Endodermal cell (in vitro differentiated cells): ENCODE measurements at regions not wholly inside any gene's neighbourhood (a gene's known extent, or its start where the extent isn't known, plus 50 kb on each side); places are given as distances from the start of the nearest gene placed in this dataset.

Source experiments
- DNase-seq: peaks from one replicate; pipeline ENCODE4 v3.0.0-alpha.2; 2017
- H3K27ac ChIP-seq: 2 replicates; pipeline ENCODE4 v1.5.1; 2013; ENCODE audit warnings: mild to moderate bottlenecking, low read depth, low read length, moderate library complexity
- H3K27me3 ChIP-seq: 2 replicates; pipeline ENCODE4 v1.6.1; 2013; ENCODE audit warnings: mild to moderate bottlenecking, low read length, moderate library complexity; ENCODE audit not compliant: insufficient read depth, control insufficient read depth, poor library complexity, severe bottlenecking
- H3K36me3 ChIP-seq: 2 replicates; pipeline ENCODE4 v1.7.0; 2013; ENCODE audit warnings: mild to moderate bottlenecking, low read length, moderate library complexity; ENCODE audit not compliant: control insufficient read depth, insufficient read depth
- H3K4me1 ChIP-seq: one replicate; pipeline ENCODE4 v1.7.0; 2013; ENCODE audit warnings: low read length; ENCODE audit not compliant: control insufficient read depth, insufficient read depth
- H3K4me3 ChIP-seq: 2 replicates; pipeline ENCODE4 v1.5.1; 2013; ENCODE audit warnings: mild to moderate bottlenecking, low read length, moderate library complexity
- H3K9ac ChIP-seq: 2 replicates; pipeline ENCODE4 v1.6.1; 2013; ENCODE audit warnings: mild to moderate bottlenecking, low read length, moderate library complexity; ENCODE audit not compliant: poor library complexity, severe bottlenecking; ENCODE audit errors: extremely low read depth
- H3K9me3 ChIP-seq: 2 replicates; pipeline ENCODE4 v1.6.1; 2013; ENCODE audit warnings: mild to moderate bottlenecking, low read length, moderate library complexity; ENCODE audit not compliant: control insufficient read depth
- H3K27ac Mint-ChIP-seq: 2 replicates; pipeline ENCODE4 v1.8.0; 2020; ENCODE audit warnings: mixed read lengths
- H3K27me3 Mint-ChIP-seq: 2 replicates; pipeline ENCODE4 v1.8.0; 2021; ENCODE audit warnings: mild to moderate bottlenecking, mixed read lengths; ENCODE audit not compliant: insufficient read depth
- H3K36me3 Mint-ChIP-seq: 2 replicates; pipeline ENCODE4 v1.8.0; 2020; ENCODE audit warnings: low read depth, mixed read lengths
- H3K4me1 Mint-ChIP-seq: 2 replicates; pipeline ENCODE4 v1.8.0; 2020; ENCODE audit warnings: mixed read lengths
- H3K4me3 Mint-ChIP-seq: 2 replicates; pipeline ENCODE4 v1.8.0; 2020; ENCODE audit warnings: mild to moderate bottlenecking, moderate library complexity, mixed read lengths
- H3K9me3 Mint-ChIP-seq: 2 replicates; pipeline ENCODE4 v1.8.0; 2020; ENCODE audit warnings: mild to moderate bottlenecking, mixed read lengths
- CTCF ChIP-seq: fragments of 200-600 bp; sonication (generic); conservative IDR thresholded peaks from 2 replicates; pipeline ENCODE4 v1.5.0; 2021; ENCODE audit warnings: antibody characterized with exemption, mild to moderate bottlenecking
- WGBS, 2 experiments: methylation state at CpG; one replicate each; pipeline versions ENCODE4 v1.1.5 to v1.1.7; 2013; ENCODE audit warnings: missing lambda C conversion rate in 2 of 2, mixed read lengths in 1 of 2; ENCODE audit not compliant: insufficient coverage in 1 of 2, insufficient read length in 1 of 2; 5-methylcytosine and 5-hydroxymethylcytosine counted together

GRCh38 chr16:35192993-35193392, 1733.6 kb downstream of the TP53TG3F start:
- H3K4me3 ChIP-seq = no peak overlapping the region
- Mint-ChIP-seq H3K9me3 (peaks cover 77% of the 10 kb centered on the region), H3K27ac (no peak overlapping the region), H3K4me3 (no peak overlapping the region), H3K36me3 (no peaks in the 10 kb centered on the region), H3K4me1 (no peaks in the 10 kb centered on the region), H3K27me3 (no peaks in the 10 kb centered on the region)
- H3K36me3 ChIP-seq = no peaks in the 10 kb centered on the region
- TF ChIP-seq CTCF = no peak
- peaks cover 72% of the 10 kb centered on the region for H3K9me3 ChIP-seq
- DNase-seq = no peak
- H3K27ac ChIP-seq = no peak overlapping the region
- H3K4me1 ChIP-seq = no peaks in the 10 kb centered on the region
- H3K9ac ChIP-seq = no peak overlapping the region
- 91% methylated on average over 4 of the region's 4 CpGs; no CpG with 5 or more reads in 1 of the 2 experiments for WGBS, 2 experiments
- H3K27me3 ChIP-seq = no peaks in the 10 kb centered on the region

- no peak for DNase-seq
- Mint-ChIP-seq H3K27me3 (no peaks in the 10 kb centered on the region), H3K36me3 (no peaks in the 10 kb centered on the region), H3K4me1 (no peaks in the 10 kb centered on the region), H3K9me3 (peaks cover 77% of the 10 kb centered on the region), H3K4me3 (no peak overlapping the region), H3K27ac (no peak overlapping the region)
- H3K9ac ChIP-seq = no peak overlapping the region
- 57 to 59% methylated on average over 3 of the region's 3 CpGs for WGBS, 2 experiments
- no peaks in the 10 kb centered on the region for H3K4me1 ChIP-seq
- no peak overlapping the region for H3K27ac ChIP-seq
- H3K9me3 ChIP-seq = peaks cover 73% of the 10 kb centered on the region
- no peak for TF ChIP-seq CTCF
- no peaks in the 10 kb centered on the region for H3K27me3 ChIP-seq
- no peak overlapping the region for H3K4me3 ChIP-seq
- no peaks in the 10 kb centered on the region for H3K36me3 ChIP-seq
Measured at GRCh38 chr16:35193956-35194355, 1734.5 kb downstream of the TP53TG3F start.

- H3K36me3 Mint-ChIP-seq = no peaks in the 10 kb centered on the region
- H3K27ac ChIP-seq = no peak overlapping the region
- no peak overlapping the region for H3K4me3 Mint-ChIP-seq
- H3K4me3 ChIP-seq = no peak overlapping the region
- no peak for TF ChIP-seq CTCF
- no peaks in the 10 kb centered on the region for H3K36me3 ChIP-seq
- WGBS, 2 experiments = 68 to 71% methylated on average over 4 to 5 of the region's 5 CpGs
- H3K9me3 Mint-ChIP-seq = peaks cover 78% of the 10 kb centered on the region
- H3K27me3 ChIP-seq = no peaks in the 10 kb centered on the region
- no peaks in the 10 kb centered on the region for H3K4me1 ChIP-seq
- no peaks in the 10 kb centered on the region for H3K27me3 Mint-ChIP-seq
- no peak overlapping the region for H3K9ac ChIP-seq
- H3K27ac Mint-ChIP-seq = no peak overlapping the region
- H3K9me3 ChIP-seq = peaks cover 77% of the 10 kb centered on the region
- no peaks in the 10 kb centered on the region for H3K4me1 Mint-ChIP-seq
- no peak for DNase-seq
Measured at GRCh38 chr16:35194681-35195080, 1735.3 kb downstream of the TP53TG3F start.
